ENCODE measurements at regions not wholly inside any gene's neighbourhood (a gene's known extent, or its start where the extent isn't known, plus 50 kb on each side); places are given as distances from the start of the nearest gene placed in this dataset.

DNA sequence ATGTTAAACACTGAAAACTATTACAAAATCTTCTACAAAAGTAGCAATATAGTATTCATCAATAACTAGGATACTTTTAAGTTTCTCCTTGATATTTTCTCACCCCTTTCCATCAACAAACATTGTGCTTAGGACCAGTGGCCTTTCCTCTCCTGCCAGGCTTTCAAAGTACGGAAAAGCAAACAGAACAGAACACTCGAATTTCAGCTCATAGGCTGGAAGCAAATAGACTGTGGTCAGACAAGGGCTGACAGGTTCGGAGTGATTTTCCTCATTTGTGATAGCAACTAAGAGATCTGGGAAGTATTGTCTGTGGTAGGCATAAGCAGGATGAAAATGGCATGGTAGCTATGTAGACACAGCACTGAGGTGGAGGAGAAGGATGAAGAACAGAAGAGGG is 68.6 kb upstream of the SORBS2 start:
- Histone ChIP-seq H3F3A (ENCODE audit: insufficient read depth) (0 out of 2 replicates have a peak, but pooled peaks cover 2% of the 10 kb centered on the region), H3K9ac (no peak overlapping the region), H3K4me2 (ENCODE audit: unreplicated experiment) (peak overlapping the region; percentile 48), H3K36me3 (ENCODE audit: low read depth) (no peaks in the 10 kb centered on the region), H3K27me3 (replicated peaks; ENCODE audit: insufficient read depth) (no peaks in the 10 kb centered on the region), H3K9me2 (ENCODE audit: insufficient read depth) (no peaks in the 10 kb centered on the region), H3K27ac (no peak overlapping the region), H3K79me2 (ENCODE audit: insufficient read depth) (no peaks in the 10 kb centered on the region), H3K4me3 (no peak overlapping the region), H3K4me1 (ENCODE audit: insufficient read depth) (peaks cover 13% of the 10 kb centered on the region; the same call in 1 of the 2 replicates), H3K9me3 (ENCODE audit: low read depth) (no peaks in the 10 kb centered on the region), H4K20me1 (ENCODE audit: insufficient read depth) (no peaks in the 10 kb centered on the region), H2AFZ (no peak overlapping the region)
- DNase-seq, result no peak
- in situ Hi-C loops (cut with MboI), result no loop called here
- 36 to 42% methylated on average over 3 of the region's 3 CpGs for WGBS, 2 experiments (ENCODE audit: low coverage in 1 of 2, low lambda C conversion rate in 2 of 2, missing lambda C conversion rate in 2 of 2)
- TF ChIP-seq EZH2 (IDR thresholded peaks at IDR 0.05; ENCODE audit: insufficient read depth, poor library complexity, severe bottlenecking), result no peak
- TF ChIP-seq EZH2phosphoT487 (IDR thresholded peaks at IDR 0.05; ENCODE audit: insufficient read depth, low read depth), result no peak

GRCh38 chr4:185881430-185881829 is 69.4 kb upstream of the SORBS2 start:
- 4 to 5% methylated on average over 3 of the region's 3 CpGs for WGBS, 2 experiments (ENCODE audit: low coverage in 1 of 2, low lambda C conversion rate in 2 of 2, missing lambda C conversion rate in 2 of 2)
- Histone ChIP-seq H3K27me3 (replicated peaks; ENCODE audit: insufficient read depth) (no peaks in the 10 kb centered on the region), H3K4me3 (peak overlapping the region; percentile 28; the same call in 1 of the 2 replicates), H3F3A (ENCODE audit: insufficient read depth) (0 out of 2 replicates have a peak, but pooled peaks cover 2% of the 10 kb centered on the region), H2AFZ (peak overlapping the region; percentile 12; the same call in 1 of the 2 replicates), H3K27ac (no peak overlapping the region), H3K4me1 (ENCODE audit: insufficient read depth) (peaks cover 13% of the 10 kb centered on the region; the same call in 1 of the 2 replicates), H3K9ac (no peak overlapping the region), H3K4me2 (ENCODE audit: unreplicated experiment) (peak overlapping the region; percentile 48), H3K9me3 (ENCODE audit: low read depth) (no peaks in the 10 kb centered on the region), H4K20me1 (ENCODE audit: insufficient read depth) (no peaks in the 10 kb centered on the region), H3K9me2 (ENCODE audit: insufficient read depth) (no peaks in the 10 kb centered on the region), H3K79me2 (ENCODE audit: insufficient read depth) (no peaks in the 10 kb centered on the region), H3K36me3 (ENCODE audit: low read depth) (no peaks in the 10 kb centered on the region)
- TF ChIP-seq EZH2phosphoT487 (IDR thresholded peaks at IDR 0.05; ENCODE audit: insufficient read depth, low read depth), result no peak
- TF ChIP-seq EZH2 (IDR thresholded peaks at IDR 0.05; ENCODE audit: insufficient read depth, poor library complexity, severe bottlenecking), result no peak
- DNase-seq, result peak; percentile 44
- in situ Hi-C loops (cut with MboI), result no loop called here

DNA sequence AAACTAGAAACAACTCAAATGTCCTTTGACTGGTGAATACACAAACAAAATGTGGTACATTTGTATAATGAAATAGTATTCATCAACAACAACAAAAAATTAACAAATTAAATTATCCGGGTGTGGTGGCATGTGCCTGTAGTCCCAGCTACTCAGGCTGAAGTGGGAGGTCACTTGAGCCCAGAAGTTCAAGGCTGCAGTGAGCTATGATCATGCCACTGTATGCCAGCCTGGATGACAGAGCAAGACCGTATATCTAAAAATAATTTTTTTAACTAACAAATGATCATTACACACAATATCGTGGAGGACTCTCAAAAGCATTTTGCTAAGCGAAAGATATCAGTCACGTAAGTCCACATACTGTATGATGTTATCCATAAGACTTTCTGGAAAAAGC is 71.6 kb upstream of the SORBS2 start:
- H3K4me3 ChIP-seq, result no peak overlapping the region
- 0 out of 2 replicates have a peak, but pooled peaks cover 2% of the 10 kb centered on the region for H3F3A ChIP-seq (ENCODE audit: insufficient read depth)
- no peak for DNase-seq
- no peaks in the 10 kb centered on the region for H3K9me3 ChIP-seq (ENCODE audit: low read depth)
- 60 to 68% methylated on average over 5 of the region's 5 CpGs for WGBS, 2 experiments (ENCODE audit: low coverage in 1 of 2, low lambda C conversion rate in 2 of 2, missing lambda C conversion rate in 2 of 2)
- H3K27me3 ChIP-seq (replicated peaks; ENCODE audit: insufficient read depth), result no peaks in the 10 kb centered on the region
- TF ChIP-seq EZH2phosphoT487 (IDR thresholded peaks at IDR 0.05; ENCODE audit: insufficient read depth, low read depth), result no peak
- no peak for TF ChIP-seq EZH2 (IDR thresholded peaks at IDR 0.05; ENCODE audit: insufficient read depth, poor library complexity, severe bottlenecking)
- in situ Hi-C loops (cut with MboI), result no loop called here
- no peaks in the 10 kb centered on the region for H3K79me2 ChIP-seq (ENCODE audit: insufficient read depth)
- H3K9ac ChIP-seq, result no peak overlapping the region
- no peaks in the 10 kb centered on the region for H3K9me2 ChIP-seq (ENCODE audit: insufficient read depth)
- no peaks in the 10 kb centered on the region for H3K36me3 ChIP-seq (ENCODE audit: low read depth)
- no peak overlapping the region for H2AFZ ChIP-seq
- H3K27ac ChIP-seq, result no peak overlapping the region
- no peaks in the 10 kb centered on the region for H4K20me1 ChIP-seq (ENCODE audit: insufficient read depth)
- peaks cover 13% of the 10 kb centered on the region; the same call in 1 of the 2 replicates for H3K4me1 ChIP-seq (ENCODE audit: insufficient read depth)
- no peak overlapping the region for H3K4me2 ChIP-seq (ENCODE audit: unreplicated experiment)

DNA sequence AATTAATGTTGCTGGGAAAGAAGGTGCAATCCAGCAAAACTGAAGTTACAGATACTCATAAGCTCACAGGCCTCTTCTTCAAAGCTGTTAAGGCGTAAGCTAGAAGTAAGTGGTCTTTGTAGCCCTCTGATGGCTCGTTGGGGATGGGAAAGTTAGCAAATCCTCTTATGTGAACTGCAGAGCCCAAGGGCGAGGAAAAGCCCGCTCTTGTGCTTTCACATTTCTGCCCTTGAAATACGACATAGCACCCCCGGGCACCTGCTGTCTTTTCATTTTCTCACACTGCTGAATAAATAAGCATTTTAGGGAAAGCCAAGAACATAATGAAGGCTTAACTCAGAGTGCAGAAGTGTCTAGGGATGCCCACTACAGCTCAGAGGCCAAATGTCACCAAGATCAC is 73.1 kb upstream of the SORBS2 start:
- H3K27ac ChIP-seq, result no peak overlapping the region
- in situ Hi-C loops (cut with MboI), result no loop called here
- TF ChIP-seq EZH2phosphoT487 (IDR thresholded peaks at IDR 0.05; ENCODE audit: insufficient read depth, low read depth), result no peak
- TF ChIP-seq EZH2 (IDR thresholded peaks at IDR 0.05; ENCODE audit: insufficient read depth, poor library complexity, severe bottlenecking), result no peak
- H3K4me3 ChIP-seq, result no peak overlapping the region
- no peaks in the 10 kb centered on the region for H3K9me2 ChIP-seq (ENCODE audit: insufficient read depth)
- peaks cover 13% of the 10 kb centered on the region; the same call in 1 of the 2 replicates for H3K4me1 ChIP-seq (ENCODE audit: insufficient read depth)
- no peaks in the 10 kb centered on the region for H3K9me3 ChIP-seq (ENCODE audit: low read depth)
- 54 to 57% methylated on average over 6 of the region's 6 CpGs for WGBS, 2 experiments (ENCODE audit: low coverage in 1 of 2, low lambda C conversion rate in 2 of 2, missing lambda C conversion rate in 2 of 2)
- H3K27me3 ChIP-seq (replicated peaks; ENCODE audit: insufficient read depth), result no peaks in the 10 kb centered on the region
- H2AFZ ChIP-seq, result no peak overlapping the region
- no peak overlapping the region for H3K9ac ChIP-seq
- DNase-seq, result no peak
- H3K79me2 ChIP-seq (ENCODE audit: insufficient read depth), result no peaks in the 10 kb centered on the region
- no peaks in the 10 kb centered on the region for H4K20me1 ChIP-seq (ENCODE audit: insufficient read depth)
- no peak overlapping the region for H3K4me2 ChIP-seq (ENCODE audit: unreplicated experiment)
- H3F3A ChIP-seq (ENCODE audit: insufficient read depth), result 0 out of 2 replicates have a peak, but pooled peaks cover 2% of the 10 kb centered on the region
- H3K36me3 ChIP-seq (ENCODE audit: low read depth), result no peaks in the 10 kb centered on the region

All from GM23248 (cell line).